Retinal pigment epithelial cell (primary cell): ENCODE measurements at regions not wholly inside any gene's neighbourhood (a gene's known extent, or its start where the extent isn't known, plus 50 kb on each side); places are given as distances from the start of the nearest gene placed in this dataset.
A peak's percentile ranks its signal among the peaks of the same experiment; 100 is the strongest.

Source experiments
- DNase-seq: peaks from one replicate; pipeline ENCODE4 v3.0.0-alpha.2; 2010; ENCODE audit warnings: low read depth
- H3K4me3 ChIP-seq: 2 replicates; pipeline ENCODE4 v1.5.1; 2011; ENCODE audit warnings: mild to moderate bottlenecking, low read length, control low read depth, moderate library complexity
- TF ChIP-seq, protein P1 (sequence below): conservative IDR thresholded peaks from 2 replicates; pipeline ENCODE4 v1.5.1; 2011; ENCODE audit warnings: low read depth, low read length, control low read depth, inconsistent platforms

DNA sequence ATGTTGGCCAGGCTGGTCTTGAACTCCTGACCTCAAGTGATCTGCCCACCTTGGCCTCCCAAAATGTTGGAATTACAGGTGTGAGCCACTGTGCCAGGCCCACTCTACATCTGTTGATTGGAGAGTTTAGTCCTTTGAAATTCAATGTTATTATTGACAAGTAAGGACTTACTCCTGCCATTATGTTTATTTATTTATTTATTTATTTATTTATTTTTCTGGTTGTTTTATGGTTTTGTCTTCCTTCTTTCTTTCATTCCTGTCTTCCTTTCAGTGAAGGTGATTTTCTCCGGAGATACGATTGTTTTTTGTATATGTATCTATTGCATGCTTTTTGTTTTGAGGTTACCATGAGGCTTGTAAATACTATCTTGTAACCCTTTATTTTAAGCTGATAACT lies 602.6 kb downstream of the EPM2A start:
- H3K4me3 ChIP-seq, result no peak overlapping the region
- TF ChIP-seq, protein P1, sequence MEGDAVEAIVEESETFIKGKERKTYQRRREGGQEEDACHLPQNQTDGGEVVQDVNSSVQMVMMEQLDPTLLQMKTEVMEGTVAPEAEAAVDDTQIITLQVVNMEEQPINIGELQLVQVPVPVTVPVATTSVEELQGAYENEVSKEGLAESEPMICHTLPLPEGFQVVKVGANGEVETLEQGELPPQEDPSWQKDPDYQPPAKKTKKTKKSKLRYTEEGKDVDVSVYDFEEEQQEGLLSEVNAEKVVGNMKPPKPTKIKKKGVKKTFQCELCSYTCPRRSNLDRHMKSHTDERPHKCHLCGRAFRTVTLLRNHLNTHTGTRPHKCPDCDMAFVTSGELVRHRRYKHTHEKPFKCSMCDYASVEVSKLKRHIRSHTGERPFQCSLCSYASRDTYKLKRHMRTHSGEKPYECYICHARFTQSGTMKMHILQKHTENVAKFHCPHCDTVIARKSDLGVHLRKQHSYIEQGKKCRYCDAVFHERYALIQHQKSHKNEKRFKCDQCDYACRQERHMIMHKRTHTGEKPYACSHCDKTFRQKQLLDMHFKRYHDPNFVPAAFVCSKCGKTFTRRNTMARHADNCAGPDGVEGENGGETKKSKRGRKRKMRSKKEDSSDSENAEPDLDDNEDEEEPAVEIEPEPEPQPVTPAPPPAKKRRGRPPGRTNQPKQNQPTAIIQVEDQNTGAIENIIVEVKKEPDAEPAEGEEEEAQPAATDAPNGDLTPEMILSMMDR, result no peak
- DNase-seq, result no peak

DNA sequence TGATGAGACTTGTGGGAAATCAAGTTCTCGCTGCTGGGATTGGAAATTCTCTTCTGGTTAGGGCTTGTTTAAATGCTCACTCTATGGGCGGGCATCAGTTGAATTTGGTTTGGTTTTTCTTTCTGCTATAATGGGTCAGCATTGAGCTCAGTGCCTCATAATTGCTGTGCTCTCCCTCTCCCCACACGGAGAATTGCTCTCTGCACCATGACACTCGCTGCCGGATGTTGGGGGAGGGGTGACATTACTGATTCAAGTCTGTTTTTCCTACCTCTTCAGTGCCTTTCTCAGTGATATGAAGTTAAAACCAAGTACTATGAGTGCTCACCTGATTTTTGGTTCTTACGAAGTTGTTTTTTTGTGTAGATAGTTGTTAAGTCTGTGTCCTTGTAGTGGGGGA lies 599.6 kb downstream of the EPM2A start:
- DNase-seq, result no peak
- no peak overlapping the region for H3K4me3 ChIP-seq
- TF ChIP-seq, protein P1, result no peak

DNA sequence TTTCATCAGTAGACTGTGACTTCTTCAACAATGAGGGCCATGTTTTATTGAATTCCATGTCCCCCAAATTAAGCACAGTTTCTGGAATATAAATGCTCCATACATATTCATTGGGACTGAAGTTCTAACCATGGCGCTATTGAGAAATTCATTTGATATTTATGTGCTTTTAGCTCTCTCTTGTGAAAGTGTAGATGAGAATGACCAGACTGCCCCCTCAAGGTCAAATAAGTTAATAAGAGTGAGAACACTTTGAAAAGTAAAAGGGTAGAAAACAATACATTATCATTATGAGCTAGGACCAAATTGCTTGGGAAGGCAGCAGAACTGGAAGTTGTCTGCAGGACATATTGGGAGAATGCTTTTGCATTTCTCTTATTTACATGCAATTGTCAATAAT lies 597.9 kb downstream of the EPM2A start:
- TF ChIP-seq, protein P1, result peak; percentile 24
- no peak overlapping the region for H3K4me3 ChIP-seq
- no peak for DNase-seq

DNA sequence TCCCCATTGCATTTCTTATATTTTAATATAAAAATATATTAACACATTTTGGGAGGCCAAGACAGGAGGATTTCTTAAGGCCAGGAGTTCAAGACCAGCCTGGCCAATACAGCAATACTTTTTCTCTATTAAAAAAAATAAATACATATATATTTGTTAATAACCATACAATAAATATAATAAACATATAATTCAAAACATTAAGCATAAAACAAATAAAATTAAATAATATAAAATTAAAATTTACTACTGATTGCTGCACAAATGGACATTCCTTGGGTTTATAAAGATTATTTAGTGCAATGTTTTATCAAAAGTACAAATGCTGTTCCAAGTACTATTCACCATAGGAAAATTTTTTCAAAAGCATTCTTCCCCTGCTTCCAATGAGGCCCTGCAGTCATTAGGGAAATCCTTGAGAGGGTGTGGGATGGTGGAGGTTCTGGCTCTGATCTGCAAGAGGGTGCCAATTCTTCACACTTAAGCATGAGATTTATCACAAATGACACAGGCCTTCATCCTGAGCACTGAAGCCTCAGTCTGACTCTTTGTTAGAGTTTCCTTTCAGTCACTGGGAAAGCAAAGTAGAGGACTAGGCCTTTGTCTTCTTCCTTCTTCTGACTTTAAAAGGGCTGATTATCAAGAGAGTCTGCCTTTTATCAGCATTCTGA lies 596.7 kb downstream of the EPM2A start:
- H3K4me3 ChIP-seq, result no peak overlapping the region
- TF ChIP-seq, protein P1, result no peak
- no peak for DNase-seq

DNA sequence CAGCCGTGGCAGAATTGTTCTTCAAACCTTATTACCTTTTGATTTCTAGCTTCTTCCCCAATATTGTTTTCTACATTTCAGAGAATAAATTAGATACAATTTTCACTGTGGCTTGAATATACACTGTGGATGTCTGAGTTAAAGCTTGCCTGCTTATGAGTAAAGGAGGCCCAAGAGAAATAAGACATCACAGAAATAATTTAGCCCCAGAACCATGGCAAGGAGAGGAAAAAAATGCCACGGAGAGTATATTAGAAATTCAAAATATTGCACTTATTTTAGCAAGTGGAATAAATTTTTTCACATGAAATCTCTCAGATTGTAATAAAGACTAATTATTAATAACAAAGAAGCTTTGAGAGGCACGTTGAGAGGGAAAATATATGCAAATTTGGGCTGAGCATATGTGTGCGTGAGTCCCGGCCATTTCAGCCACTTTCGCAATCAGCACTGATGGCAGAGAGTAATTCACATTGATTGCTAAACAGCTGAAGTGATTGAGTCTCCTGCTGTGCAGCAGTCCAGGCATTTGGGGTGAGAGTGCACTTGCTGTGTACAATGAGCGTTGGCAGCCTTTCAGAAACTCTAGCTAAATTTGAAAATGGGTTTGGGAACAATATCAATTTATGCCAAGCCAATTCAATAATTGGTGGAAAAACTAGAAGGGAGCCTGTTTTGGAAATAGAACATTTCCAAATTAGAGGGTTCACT lies 596.0 kb downstream of the EPM2A start:
- no peak overlapping the region for H3K4me3 ChIP-seq
- no peak for DNase-seq
- TF ChIP-seq, protein P1, result no peak

DNA sequence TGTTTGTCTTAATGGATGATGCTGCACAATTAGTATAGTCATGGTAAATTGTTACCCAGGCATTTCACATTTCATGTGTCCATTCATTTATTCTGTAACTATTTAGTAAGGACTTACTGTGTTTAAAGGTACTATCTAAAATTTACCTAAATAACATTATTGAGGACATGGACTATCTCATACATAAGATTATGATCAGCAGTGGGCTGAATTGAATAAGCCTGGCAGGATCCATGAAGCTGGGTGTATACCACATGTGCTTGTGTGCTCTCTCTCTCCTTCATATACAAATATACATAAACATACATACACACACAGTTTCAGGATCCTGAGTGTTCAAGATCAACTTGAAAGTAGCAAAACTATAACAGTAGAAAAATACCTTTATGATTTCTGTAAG lies 595.4 kb downstream of the EPM2A start:
- TF ChIP-seq, protein P1, result no peak
- H3K4me3 ChIP-seq, result no peak overlapping the region
- DNase-seq, result no peak

DNA sequence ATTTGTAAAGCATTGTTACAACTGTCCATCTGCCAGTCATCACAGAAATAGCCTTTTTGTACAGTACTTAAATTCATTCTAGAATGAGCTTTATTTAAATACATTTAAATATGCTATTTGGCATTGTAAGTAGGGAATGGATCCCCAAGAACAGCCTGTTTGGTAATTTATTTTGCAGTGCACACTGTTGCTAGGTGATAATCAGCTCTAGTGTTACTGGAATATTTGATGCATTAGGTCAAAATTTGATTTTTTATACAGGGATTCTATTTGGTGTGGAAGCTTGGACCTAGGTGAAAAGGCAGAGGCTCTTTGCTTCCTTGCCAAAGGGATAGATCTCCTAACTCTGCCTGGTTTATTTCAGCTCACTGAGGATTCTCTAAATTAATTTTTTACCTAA lies 593.7 kb downstream of the EPM2A start:
- TF ChIP-seq, protein P1, result no peak
- no peak overlapping the region for H3K4me3 ChIP-seq
- no peak for DNase-seq
